Loucy (cell line): ENCODE measurements at regions not wholly inside any gene's neighbourhood (a gene's known extent, or its start where the extent isn't known, plus 50 kb on each side); places are given as distances from the start of the nearest gene placed in this dataset.

Source experiments
- H2AFZ ChIP-seq: fragments of 200-600 bp; sonication (generic); 2 replicates; pipeline ENCODE4 v1.6.0; 2016; ENCODE audit warnings: antibody characterized with exemption, mild to moderate bottlenecking, low read length, moderate library complexity
- H3F3A ChIP-seq: fragments of 200-600 bp; 2 replicates; pipeline ENCODE4 v1.6.0; 2016; ENCODE audit warnings: antibody characterized with exemption, low read depth, mild to moderate bottlenecking
- H3K27me3 ChIP-seq: fragments of 200-600 bp; sonication (generic); 2 replicates; pipeline ENCODE4 v1.6.1; 2014; ENCODE audit warnings: low read length, mild to moderate bottlenecking; ENCODE audit not compliant: insufficient read depth, poor library complexity, severe bottlenecking
- H3K36me3 ChIP-seq: fragments of 200-600 bp; sonication (generic); 2 replicates; pipeline ENCODE4 v1.6.1; 2016; ENCODE audit warnings: low read length; ENCODE audit not compliant: insufficient read depth
- H3K4me1 ChIP-seq: fragments of 200-600 bp; sonication (generic); 2 replicates; pipeline ENCODE4 v1.5.1; 2014; ENCODE audit warnings: low read length, mild to moderate bottlenecking; ENCODE audit not compliant: insufficient read depth, poor library complexity, severe bottlenecking
- H3K4me2 ChIP-seq: fragments of 200-600 bp; sonication (generic); 2 replicates; pipeline ENCODE4 v1.6.0; 2014; ENCODE audit warnings: antibody characterized with exemption, low read length, low read depth, mild to moderate bottlenecking; ENCODE audit not compliant: poor library complexity, severe bottlenecking
- H3K4me3 ChIP-seq: fragments of 200-600 bp; sonication (generic); 2 replicates; pipeline ENCODE4 v1.5.1; 2014; ENCODE audit warnings: low read length, mild to moderate bottlenecking, mixed read lengths; ENCODE audit not compliant: poor library complexity, severe bottlenecking
- H3K79me2 ChIP-seq: fragments of 200-600 bp; sonication (generic); 2 replicates; pipeline ENCODE4 v1.6.1; 2014; ENCODE audit warnings: low read length; ENCODE audit not compliant: insufficient read depth
- H3K9ac ChIP-seq: fragments of 200-600 bp; sonication (generic); 2 replicates; pipeline ENCODE4 v1.6.0; 2014; ENCODE audit warnings: mild to moderate bottlenecking, low read depth, low read length, moderate library complexity; ENCODE audit not compliant: poor library complexity, severe bottlenecking
- H3K9me2 ChIP-seq: fragments of 200-600 bp; sonication (generic); replicated peaks from 2 replicates; pipeline ENCODE4 v1.6.1; 2016; ENCODE audit warnings: low read depth, low read length, mixed read lengths
- H3K9me3 ChIP-seq: fragments of 200-600 bp; sonication (generic); 2 replicates; pipeline ENCODE4 v1.6.1; 2014; ENCODE audit warnings: mild to moderate bottlenecking, antibody characterized with exemption, low read length, low read depth; ENCODE audit not compliant: insufficient read depth
- H4K20me1 ChIP-seq: fragments of 200-600 bp; sonication (generic); 2 replicates; pipeline ENCODE4 v1.6.0; 2014; ENCODE audit warnings: antibody characterized with exemption, low read length, mild to moderate bottlenecking; ENCODE audit not compliant: insufficient read depth, poor library complexity, severe bottlenecking
- CTCF ChIP-seq: fragments of 200-600 bp; sonication (generic); conservative IDR thresholded peaks from 2 replicates; pipeline ENCODE4 v1.5.1; 2014; ENCODE audit warnings: mild to moderate bottlenecking, antibody characterized with exemption, low read length
- EZH2phosphoT487 ChIP-seq: fragments of 200-600 bp; IDR thresholded peaks from 2 replicates; pipeline ENCODE4 v1.6.1; 2018; ENCODE audit warnings: antibody characterized with exemption, mild to moderate bottlenecking, moderate library complexity, borderline replicate concordance

GRCh38 chr6:87995461-87995860, 52.2 kb upstream of the SPACA1 start:
- no peaks in the 10 kb centered on the region for H3K27me3 ChIP-seq
- H4K20me1 ChIP-seq, result no peaks in the 10 kb centered on the region
- H3K9me3 ChIP-seq, result no peaks in the 10 kb centered on the region
- H3K4me2 ChIP-seq, result no peak overlapping the region
- no peak overlapping the region for H3K9ac ChIP-seq
- H3K9me2 ChIP-seq, result no peaks in the 10 kb centered on the region
- no peaks in the 10 kb centered on the region for H3K79me2 ChIP-seq
- no peaks in the 10 kb centered on the region for H3F3A ChIP-seq
- H3K36me3 ChIP-seq, result no peaks in the 10 kb centered on the region
- H2AFZ ChIP-seq, result no peak overlapping the region
- no peaks in the 10 kb centered on the region for H3K4me1 ChIP-seq
- no peak for TF ChIP-seq EZH2phosphoT487
- no peak for TF ChIP-seq CTCF
- H3K4me3 ChIP-seq, result no peak overlapping the region

- Histone ChIP-seq H3K79me2 (no peaks in the 10 kb centered on the region), H3K27me3 (no peaks in the 10 kb centered on the region), H4K20me1 (no peaks in the 10 kb centered on the region), H3K4me2 (no peak overlapping the region), H3K36me3 (no peaks in the 10 kb centered on the region), H3K9ac (no peak overlapping the region), H3F3A (no peaks in the 10 kb centered on the region), H2AFZ (no peak overlapping the region), H3K9me3 (no peaks in the 10 kb centered on the region), H3K4me1 (no peaks in the 10 kb centered on the region), H3K4me3 (no peak overlapping the region), H3K9me2 (no peaks in the 10 kb centered on the region; the same call in 1 of the 2 replicates)
- TF ChIP-seq EZH2phosphoT487 (no peak), CTCF (no peak)
Measured at GRCh38 chr6:87993356-87993755, 54.3 kb upstream of the SPACA1 start.

- H3K4me3 ChIP-seq, result no peak overlapping the region
- no peak overlapping the region for H3K4me2 ChIP-seq
- H3K27me3 ChIP-seq, result no peaks in the 10 kb centered on the region
- no peak for TF ChIP-seq CTCF
- no peak for TF ChIP-seq EZH2phosphoT487
- H3K36me3 ChIP-seq, result no peaks in the 10 kb centered on the region
- no peaks in the 10 kb centered on the region for H3K4me1 ChIP-seq
- H3K79me2 ChIP-seq, result no peaks in the 10 kb centered on the region
- H2AFZ ChIP-seq, result no peak overlapping the region
- no peaks in the 10 kb centered on the region; the same call in 1 of the 2 replicates for H3K9me2 ChIP-seq
- H3K9ac ChIP-seq, result no peak overlapping the region
- no peaks in the 10 kb centered on the region for H3K9me3 ChIP-seq
- no peaks in the 10 kb centered on the region for H4K20me1 ChIP-seq
- H3F3A ChIP-seq, result no peaks in the 10 kb centered on the region
Measured at GRCh38 chr6:87990871-87991270, 56.8 kb upstream of the SPACA1 start.
